HuH-7.5 (cell line): ENCODE measurements at regions not wholly inside any gene's neighbourhood (a gene's known extent, or its start where the extent isn't known, plus 50 kb on each side); places are given as distances from the start of the nearest gene placed in this dataset.

Source experiments
- DNase-seq: peaks from one replicate; pipeline ENCODE4 v3.0.0; 2011; ENCODE audit warnings: low spot score

DNA sequence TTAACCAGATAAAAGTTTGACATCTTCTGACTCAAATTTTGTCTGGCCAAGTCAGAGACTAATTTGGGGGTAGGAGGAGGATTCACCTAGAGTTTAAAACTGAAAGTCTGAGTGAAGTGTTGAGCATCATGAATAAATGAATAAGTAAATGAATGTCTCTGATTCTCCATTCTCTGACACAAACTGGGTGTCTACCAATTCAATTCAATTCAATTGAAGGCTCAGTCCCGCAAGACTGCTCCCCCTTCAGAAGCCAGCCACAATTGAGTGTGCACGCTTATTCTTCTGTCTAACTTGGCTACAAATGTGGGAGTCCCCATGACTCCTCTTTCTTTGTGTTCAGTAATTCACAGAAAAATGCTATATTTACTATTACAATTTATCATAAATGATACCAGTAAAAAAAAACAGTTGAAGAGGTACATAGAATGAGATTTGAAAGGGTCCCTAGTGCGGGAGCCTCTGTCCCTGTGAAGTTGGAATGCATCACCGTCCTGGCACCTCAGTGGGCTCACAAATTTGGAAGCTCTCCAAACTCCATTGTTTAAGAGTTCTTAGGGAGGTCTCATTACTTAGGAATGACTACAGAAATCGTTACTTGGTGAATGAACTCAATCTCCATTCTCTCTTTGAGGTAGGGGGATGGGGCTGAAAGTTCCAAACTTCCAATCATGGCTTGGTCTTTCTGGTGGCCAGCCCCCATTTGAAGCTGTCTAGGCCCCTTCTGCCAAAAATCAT lies 243.7 kb upstream of the PHYHIPL start:
- no peak for DNase-seq

DNA sequence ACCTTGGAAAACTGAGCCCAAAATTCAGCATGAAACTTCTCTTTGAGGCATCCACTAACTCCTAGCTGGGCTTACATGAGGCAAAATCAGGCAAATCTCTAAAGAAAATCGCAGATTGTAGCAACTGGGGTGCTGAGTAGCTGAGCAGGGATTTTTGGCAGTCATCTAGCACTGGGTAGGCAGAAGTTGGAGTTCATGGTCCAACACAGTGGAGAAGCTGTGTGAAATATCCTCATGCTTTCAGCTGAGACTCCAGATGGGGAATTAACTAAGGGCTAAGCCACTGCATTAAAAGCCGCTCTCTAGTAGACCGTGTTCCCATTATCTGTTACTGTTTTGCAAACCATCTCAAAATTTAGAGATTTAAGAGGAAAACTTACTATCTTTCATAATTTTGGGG lies 240.1 kb upstream of the PHYHIPL start:
- no peak for DNase-seq

DNA sequence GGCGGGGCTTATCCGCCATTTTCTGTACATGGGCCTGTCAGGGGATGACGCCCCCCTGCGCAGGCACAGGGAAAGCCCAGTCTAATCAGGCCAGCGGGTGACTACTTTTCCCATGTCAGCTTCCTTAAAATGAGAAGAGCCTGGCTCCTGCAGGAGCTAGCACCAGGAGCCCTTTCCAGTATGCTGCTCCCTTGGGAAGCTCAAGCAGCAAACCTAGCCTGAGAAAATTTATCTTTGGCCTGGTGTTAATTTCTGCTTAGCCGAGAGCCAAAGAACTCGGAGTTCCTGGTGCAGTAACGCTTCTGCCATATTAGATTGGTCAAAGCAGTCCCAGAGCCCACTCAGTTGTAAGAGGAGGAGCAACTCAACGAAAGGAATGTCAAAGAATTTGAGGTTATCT lies 239.0 kb upstream of the PHYHIPL start:
- DNase-seq: no peak

DNA sequence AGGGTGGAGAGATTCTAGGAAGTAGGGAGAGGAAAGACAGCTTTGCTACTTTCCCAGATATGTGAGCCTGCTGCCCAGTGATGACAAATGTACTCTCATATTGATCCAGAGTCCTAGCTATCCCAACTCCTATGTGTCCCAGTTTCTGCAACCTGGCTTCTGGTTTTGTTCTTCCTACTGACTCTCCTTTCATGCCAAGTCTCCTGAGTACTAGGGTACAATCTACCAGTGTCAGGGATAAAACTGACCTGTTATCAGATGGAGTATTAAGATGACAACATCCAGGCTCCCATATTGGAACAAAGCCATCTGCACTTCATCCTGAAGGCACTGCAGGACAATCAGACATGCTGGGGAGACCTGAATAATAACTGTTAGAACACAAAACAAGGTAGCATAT lies 233.7 kb upstream of the PHYHIPL start:
- no peak for DNase-seq

DNA sequence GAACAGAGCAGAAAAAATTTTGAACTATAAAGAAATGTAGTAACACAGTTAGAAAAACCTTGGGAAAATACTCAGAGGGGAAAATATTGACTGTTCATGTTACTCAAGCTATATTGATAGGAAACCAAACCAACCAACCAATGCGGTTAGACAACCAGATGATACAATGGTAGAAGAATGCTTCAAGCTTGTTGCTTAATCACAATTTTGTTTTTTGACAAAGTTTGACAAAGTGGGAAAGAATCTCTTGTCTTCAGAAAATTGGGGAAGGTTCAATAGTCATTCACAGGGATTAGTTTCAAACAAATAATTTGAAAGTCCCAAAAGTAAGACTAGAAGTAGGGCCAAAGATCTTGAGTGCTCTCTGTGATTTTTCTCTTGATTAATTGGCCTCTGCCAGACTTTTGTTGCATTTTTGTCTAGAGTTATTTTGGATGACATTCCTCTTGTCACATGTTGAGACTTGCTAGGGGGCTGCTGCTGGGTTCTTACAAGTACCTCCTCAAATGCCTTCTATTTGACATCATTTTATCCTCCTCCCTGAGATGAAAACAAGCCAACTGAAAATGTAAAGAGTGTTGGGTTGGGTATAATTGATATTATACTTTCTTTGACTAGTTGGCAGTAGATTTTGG lies 233.1 kb upstream of the PHYHIPL start:
- no peak for DNase-seq

DNA sequence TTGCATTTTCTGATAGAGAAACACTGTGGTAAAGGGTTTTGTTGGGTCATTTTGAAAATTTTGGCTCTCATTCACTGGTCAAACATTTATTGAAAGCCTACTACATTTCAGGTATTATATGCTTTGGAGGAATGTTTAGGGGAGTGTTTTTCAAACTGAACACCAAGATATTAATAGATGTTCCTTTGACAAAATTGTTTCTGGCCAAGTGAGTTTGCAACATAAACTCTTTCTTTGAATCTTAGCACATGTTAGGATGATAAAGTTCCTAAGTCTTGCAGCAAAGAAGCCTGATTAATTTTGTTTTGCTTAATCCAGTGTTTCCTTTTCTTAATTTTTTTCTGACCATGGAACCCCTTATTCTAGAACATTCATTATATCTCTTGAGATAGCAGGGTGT lies 232.5 kb upstream of the PHYHIPL start:
- DNase-seq: no peak

DNA sequence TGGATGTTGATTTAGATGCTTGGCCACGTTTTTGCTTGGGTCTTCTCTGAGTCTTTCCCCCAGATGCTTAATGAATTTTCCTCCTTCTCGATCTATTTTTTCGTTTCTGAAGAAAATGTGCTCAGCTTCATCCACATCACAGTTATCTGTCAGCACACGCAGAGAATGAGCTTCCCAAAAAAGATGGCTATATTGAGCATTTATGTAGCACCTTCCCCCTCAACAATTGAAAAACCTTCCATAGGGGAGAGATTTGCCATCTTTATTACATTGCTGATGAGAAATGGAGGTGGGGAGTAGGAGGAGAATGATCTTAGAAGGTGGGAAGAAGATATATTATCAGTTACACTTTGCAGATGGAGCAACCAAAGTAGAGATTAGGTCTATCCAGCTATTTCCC lies 228.1 kb upstream of the PHYHIPL start:
- DNase-seq: no peak

DNA sequence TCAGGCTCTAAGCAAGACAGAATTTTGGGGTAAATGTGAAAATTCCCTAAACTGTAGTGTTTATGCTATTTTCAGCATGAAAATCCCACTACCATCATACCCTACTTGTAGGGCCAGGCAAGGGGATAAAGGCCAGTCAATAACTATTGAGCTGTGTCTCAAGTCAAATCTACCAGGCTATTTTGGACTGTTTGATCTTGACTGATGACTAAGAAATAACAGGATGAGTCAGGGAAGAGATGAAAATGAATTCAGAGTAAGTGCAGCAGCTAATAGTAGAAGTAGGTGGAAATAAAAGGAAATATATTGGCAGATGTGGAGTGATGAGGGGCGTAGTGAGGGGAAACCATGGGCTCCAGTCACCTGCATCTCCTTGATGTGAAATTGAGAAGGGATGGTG lies 225.8 kb upstream of the PHYHIPL start:
- no peak for DNase-seq

DNA sequence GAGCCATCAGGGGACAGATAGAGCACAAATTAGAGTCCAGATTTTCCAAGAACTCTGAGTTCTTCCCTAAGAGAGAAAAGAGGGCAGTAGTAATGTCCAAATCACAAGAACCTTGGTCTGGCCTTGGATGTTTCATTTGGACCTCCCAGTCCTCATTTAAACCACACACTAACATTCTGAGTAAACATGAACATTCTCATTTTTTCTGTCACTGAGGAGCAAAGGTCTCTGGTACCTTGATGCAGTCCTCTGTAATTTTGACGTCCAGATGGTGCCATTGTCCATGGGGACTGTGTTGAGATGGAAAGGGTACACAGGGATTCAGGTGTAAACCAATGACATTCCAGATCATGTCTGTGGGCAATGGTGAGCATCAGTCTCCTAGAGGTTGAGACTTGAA lies 225.4 kb upstream of the PHYHIPL start:
- no peak for DNase-seq

DNA sequence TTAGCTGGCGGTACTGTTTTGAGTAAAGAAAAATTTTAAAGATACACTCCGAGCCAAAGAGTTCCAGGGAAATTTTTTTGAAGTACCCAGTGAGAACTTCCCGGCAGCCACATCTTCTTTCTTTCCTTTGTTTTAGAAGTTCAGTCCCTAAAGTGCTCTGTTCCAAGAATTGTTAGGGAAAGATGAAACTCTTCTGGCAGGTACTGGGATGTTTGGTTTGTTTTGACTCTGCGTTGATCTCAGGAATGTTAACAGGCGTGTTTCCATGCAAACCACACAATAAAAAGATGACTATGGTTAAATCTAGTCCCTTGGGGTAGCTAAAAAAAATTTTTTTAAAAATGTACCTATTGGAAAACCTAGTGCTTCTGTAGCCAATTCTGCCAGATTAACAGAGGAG lies 224.7 kb upstream of the PHYHIPL start:
- DNase-seq: no peak

DNA sequence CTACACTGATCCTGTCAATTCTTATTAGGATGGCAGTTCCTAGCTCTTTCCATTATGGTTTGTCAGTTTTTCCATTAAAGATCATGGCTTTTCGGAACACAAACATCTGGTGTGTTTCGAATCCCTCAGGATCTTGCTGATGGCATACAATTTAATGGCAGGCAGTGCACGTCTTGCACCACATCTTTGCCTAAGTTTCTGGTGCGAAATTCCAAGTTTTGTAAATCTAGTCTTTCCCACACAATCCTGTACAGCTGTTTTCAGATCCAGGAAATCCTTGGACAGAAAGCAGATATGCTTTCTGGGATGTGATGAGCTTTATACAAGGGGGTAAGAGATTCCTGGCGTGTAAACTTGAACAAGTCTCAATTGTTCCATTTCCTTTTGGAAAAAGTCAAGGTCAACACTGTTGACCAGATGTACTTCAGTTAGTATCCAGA lies 224.3 kb upstream of the PHYHIPL start:
- DNase-seq: no peak

DNA sequence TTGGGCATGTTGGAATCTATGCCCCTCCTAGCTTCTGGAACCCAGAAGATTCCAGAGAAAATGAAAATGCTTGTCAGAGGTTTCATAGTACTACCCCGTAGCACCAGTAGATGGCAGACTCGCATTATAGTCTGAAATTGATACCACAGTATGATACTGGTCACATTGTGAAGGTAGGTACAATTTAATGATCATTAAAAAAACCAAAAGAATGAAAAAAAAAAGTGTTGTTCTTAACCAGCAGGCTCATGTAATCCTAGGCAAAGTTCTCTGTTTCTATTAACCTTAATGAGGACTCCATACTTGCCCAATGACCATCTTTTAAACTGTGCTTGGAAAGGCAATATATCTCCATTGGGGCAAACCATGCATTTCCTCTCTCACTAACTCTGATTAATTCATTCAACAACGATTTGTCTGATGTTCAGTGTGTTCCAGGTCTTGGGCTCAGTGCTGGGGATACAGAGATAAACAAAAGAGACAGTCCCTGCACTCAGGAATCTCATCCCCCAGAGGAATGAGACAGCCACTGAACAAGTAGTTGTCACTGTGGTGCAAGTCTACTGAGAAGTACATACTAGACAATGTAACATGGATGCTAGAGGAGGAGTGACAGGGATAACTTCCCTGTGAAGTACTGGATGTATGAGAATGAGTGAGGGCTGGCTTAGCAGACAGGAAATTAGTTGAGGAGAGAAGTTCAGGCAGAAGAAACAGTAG lies 223.5 kb upstream of the PHYHIPL start:
- no peak for DNase-seq

DNA sequence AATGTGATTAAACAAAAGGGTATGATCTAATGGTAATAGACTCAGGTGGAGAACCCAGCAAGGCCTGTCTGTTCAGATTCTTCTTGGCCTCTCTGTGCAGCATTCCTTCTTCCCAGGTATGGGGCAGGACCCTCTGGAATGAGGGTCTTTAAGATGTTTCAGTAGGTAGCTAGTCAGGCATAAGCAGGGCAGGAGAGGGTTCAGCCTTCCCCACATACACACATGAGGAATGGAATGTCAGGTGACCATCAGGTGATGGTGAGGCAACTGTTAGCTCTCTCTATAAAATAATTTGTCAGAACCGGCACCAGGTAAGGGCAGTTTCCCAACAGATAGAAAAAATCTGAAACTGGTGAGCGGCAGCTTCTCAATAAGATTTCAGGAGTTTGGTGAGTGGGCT lies 222.3 kb upstream of the PHYHIPL start:
- DNase-seq: no peak

DNA sequence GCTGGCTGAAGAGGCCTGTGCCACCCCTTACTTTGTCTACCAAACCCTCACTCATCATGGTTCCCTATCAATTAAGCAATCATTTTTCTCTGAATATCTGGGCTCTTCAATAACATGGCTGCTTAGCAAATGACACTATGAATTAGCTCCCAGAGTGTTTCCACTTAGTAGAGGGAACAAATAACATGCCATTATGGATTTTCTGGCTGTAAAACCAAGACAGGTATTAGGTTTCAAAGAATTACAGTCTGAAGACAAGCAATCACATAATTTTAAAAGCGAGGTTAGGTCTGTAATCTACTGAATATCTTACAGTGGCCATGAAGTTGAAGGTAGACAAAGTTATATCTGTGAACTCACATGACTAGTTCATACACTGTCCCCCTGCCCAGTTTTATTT lies 220.8 kb upstream of the PHYHIPL start:
- DNase-seq: no peak

DNA sequence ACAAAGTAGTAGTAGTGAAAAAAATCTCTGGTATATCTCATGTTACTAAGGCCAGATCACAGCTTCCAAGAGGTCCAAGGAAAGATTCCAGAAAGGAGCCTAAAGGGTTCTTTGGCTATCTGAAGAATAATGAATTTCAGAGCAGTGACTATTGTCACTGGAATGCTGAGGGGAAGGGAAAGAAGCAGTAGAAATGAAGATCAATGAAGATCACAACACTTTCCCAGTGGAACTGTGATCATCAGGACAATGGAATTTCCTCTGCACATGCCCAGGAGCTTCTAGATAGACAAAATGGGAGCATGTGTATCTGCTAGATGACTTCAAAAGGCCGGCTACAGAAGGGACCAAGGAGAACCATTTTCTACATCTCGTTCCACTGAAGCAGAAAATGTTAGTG lies 219.5 kb upstream of the PHYHIPL start:
- DNase-seq: no peak

DNA sequence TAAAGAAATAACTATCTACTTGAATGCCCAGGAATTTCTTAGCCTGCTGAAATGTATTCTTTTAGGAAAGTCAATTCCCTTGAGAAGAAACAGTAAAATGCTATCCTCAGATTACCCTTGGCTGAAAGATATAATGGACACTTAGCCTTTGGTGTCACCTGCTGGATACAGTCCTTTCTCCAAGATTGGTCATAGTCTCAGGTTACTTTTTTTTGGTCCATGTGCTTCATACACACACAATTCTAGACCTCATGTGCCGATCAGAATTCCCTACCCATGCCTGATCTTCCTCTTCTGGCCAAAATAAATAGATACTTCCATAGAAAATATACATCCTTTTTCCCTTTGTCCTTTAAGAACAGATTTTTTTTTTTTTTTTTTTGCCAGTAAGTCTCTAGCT lies 218.9 kb upstream of the PHYHIPL start:
- no peak for DNase-seq

DNA sequence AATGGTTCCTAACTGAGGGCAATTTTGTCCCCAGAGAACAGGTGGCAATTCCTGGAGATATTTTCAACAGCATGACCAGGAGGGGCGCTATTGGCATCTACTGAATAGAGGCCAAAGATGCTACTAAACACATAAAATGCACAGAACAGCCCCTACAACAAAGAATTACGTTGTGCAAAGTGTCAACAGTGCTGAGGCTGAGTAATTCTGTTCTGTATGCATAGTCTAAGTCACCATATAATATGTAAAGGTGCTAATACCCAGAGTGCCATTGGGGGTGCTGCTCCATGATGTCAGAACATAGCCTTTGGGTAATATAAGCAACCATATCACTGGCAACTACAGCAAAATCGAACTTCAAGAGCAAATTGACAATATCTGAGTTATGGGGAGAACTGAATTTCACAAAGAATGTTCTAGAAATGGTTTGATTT lies 213.3 kb upstream of the PHYHIPL start:
- no peak for DNase-seq

DNA sequence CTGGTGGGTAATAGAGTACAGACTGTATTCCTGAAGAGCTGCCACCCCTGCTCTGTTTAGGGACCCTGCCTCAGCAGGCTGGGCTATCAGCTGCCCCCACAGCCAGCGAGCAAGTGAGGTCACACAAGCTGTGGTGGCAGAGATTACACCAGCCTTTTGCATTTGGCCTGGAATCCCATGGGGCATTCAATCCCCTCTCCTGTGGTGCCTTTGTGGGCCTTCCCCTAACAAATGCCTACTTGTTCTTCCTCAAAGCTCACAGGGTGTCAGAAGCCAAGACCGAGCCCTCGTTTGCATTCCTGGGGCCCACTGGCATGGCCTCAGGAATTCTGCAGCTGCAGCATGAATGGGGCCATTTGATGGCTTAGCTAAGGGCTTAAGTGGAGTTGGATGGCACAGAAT lies 212.7 kb upstream of the PHYHIPL start:
- DNase-seq: no peak

DNA sequence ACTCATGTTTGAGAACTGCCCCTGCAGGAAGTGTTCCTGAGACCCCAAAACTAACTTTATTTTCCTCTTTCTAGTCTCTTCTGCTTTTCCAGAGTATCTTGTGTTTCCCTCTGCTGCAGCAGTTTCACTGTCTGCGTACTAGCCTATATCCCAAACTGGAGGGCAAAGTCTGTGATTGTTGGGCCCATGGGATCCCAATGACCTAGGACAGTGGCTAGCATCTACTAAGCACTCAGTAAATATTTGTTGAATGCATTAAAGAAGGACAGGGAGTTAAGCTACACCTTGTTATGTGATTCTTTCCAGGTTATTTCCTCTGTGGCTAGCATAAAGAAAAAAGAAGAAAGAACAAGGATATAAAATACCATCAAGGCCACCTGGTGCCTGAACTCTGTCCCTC lies 210.6 kb upstream of the PHYHIPL start:
- DNase-seq: no peak

DNA sequence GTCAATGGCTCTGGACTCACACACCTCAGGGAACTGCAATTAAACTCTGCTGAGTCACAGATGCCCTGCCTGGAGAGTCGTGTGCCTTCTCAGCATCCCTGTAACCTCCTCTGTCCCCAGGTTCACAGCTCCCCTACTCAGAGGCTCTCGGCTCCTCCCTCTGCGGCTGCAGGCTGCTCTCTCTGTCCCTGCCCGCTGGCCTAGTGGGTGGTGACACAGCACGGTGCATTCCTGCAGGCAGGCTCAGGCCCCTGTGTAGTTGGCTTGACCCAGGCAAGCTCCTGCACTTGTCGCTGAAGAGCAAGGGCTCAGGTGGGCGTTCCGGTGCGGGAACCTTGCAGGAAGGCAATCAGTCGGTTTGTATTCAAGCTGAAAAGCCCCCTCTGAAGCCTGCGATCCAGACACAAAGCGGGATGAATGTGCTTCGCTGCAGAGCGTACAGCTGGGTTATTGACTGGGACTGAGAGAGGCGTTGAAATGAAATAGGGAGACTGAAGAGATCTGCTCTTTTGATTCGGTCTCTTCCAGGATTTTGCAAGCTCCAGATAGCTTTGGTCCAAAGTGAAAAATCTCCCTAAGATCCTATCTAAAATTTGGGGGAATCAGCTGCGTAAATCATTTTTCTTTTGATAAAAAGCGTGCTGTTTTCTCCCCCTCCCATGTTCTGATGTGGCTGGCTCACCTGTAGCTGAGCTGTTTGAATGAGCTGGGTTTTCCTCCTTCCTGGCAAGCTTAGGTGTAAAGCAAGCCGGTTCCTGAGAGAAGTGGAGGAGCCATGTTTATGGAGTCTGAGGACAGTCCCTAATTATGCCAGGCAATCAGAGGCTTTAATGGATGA lies 208.7 kb upstream of the PHYHIPL start:
- DNase-seq: peak; percentile 59

DNA sequence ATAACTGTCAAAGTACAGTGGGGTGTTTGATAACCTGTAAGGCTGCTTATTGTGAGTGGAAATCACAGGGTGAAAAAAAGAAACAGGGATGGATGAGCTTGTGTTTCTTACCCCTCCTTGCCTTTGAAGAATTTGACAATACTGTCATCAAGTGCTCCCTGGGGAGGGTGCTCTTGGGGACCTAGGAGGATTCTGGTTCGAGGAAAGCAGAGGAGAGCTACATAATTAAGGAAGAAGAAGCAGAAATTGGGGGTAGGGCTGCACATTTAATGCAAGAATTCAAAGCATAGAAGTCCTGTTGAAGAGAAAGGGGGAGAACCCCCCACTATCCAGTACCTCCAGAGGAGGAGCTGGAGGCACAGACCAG lies 208.1 kb upstream of the PHYHIPL start:
- no peak for DNase-seq

DNA sequence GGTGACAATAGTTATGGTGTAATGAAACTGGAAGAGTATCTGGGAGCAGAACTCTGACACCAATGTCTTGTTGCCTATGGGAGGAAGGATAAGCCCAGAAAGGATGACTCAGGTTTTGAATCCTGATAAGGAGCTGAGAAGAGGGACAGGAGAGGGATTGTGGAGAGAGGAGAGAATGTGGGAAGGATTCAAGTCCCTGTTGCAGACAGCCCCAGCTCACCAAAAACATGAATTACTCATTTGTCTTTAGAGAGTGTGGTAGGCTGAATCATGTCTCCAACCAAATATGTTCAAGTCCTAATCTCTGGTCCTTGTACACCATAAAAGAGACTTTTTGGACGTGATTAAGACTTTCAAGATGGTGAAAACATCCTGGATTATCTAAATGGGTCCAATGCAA lies 206.9 kb upstream of the PHYHIPL start:
- DNase-seq: no peak
